ENCODE measurements at regions not wholly inside any gene's neighbourhood (a gene's known extent, or its start where the extent isn't known, plus 50 kb on each side); places are given as distances from the start of the nearest gene placed in this dataset.

DNA sequence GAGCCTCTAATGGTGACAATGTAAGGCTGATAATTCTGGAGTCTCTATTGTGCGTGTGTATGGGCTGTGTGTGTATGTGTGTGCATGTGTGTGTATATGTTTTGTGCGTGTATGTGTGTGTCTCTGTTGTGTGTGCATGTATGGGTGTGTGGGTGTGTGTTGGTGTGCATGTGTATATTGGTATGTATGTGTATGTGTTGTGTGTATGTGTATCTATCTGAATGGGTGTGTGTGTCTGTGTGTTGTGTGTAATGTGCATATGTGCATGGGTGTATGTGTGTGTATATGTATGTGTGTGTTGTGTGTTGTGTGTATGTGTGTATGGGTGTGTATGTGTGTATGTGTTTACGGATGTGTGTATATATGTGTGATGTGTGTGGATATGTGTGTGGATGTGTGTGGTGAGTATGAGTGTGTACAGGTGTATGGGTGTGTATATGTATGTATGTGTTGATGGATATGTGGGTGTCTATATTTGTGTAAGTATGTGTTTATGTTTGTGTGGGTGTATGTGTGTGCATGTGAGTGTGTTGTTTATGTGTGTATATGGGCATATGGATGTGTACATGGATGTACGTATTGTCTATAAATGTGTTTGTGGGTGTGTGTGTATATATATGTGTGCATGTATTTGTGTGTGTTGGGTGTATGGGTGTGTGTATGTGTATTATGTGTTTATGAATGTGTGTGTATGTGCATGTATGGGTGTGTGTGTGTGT lies 366.7 kb downstream of the UQCRFS1 start:
- Histone ChIP-seq H3K9me3 (ENCODE audit: low read depth, low read length) (no peaks in the 10 kb centered on the region), H3K4me1 (ENCODE audit: insufficient read depth, low read length) (no peaks in the 10 kb centered on the region), H3K27me3 (ENCODE audit: insufficient read depth, low read length) (no peaks in the 10 kb centered on the region), H3K4me3 (ENCODE audit: low read length) (no peak overlapping the region)

GRCh38 chr19:28843761-28844492 lies 369.0 kb downstream of the UQCRFS1 start:
- Histone ChIP-seq H3K27me3 (ENCODE audit: insufficient read depth, low read length) (no peaks in the 10 kb centered on the region), H3K4me3 (ENCODE audit: low read length) (no peak overlapping the region), H3K9me3 (ENCODE audit: low read depth, low read length) (no peaks in the 10 kb centered on the region), H3K4me1 (ENCODE audit: insufficient read depth, low read length) (no peaks in the 10 kb centered on the region)

DNA sequence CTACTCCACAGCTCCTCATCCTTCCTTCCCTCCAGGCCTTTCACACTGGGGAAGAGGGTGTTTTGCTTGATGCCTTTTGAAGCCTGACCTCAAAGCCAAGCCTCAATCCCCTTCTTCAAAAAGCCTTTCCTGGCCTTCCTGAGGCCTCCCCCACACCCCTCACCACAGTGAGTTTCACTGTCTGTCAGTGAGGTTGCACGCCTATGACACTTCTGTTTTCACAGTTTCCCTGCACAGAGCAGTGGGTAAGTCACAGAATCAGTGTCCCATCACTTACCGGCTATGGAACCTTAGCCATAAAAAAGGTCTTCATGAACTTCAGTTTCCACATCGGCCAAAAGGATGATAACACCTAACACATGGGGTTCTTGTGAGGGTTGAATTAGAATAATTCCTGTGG lies 371.4 kb downstream of the UQCRFS1 start:
- Histone ChIP-seq H3K27me3 (ENCODE audit: insufficient read depth, low read length) (no peaks in the 10 kb centered on the region), H3K9me3 (ENCODE audit: low read depth, low read length) (no peaks in the 10 kb centered on the region), H3K4me1 (ENCODE audit: insufficient read depth, low read length) (no peaks in the 10 kb centered on the region), H3K4me3 (ENCODE audit: low read length) (no peak overlapping the region)

GRCh38 chr19:28840891-28841290 lies 372.1 kb downstream of the UQCRFS1 start:
- H3K4me3 ChIP-seq (ENCODE audit: low read length): no peak overlapping the region
- H3K27me3 ChIP-seq (ENCODE audit: insufficient read depth, low read length): no peaks in the 10 kb centered on the region
- no peaks in the 10 kb centered on the region for H3K4me1 ChIP-seq (ENCODE audit: insufficient read depth, low read length)

DNA sequence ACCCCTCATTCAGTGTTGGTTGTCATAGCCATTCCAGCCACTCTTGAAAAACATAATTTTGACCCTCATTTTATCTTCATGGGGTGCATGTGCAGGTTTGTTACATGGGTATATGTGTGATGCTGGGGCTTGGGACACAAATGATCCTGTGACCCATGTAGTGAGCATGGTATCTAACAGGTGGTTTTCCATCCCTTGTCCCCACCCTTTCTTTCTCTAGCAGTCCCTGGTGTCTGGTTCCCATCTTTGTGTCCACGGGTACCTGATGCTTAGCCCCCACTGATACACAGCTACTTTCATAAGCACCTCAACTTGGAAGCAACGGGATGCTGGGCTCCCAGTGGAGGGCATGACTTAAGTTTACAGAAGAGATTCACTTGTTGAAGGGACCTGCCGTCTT lies 373.5 kb downstream of the UQCRFS1 start:
- H3K4me3 ChIP-seq (ENCODE audit: low read length): no peak overlapping the region
- no peaks in the 10 kb centered on the region for H3K9me3 ChIP-seq (ENCODE audit: low read depth, low read length)
- no peaks in the 10 kb centered on the region for H3K4me1 ChIP-seq (ENCODE audit: insufficient read depth, low read length)
- no peaks in the 10 kb centered on the region for H3K27me3 ChIP-seq (ENCODE audit: insufficient read depth, low read length)

More at GRCh38 chr19:28840891-28841290, 372.1 kb downstream of the UQCRFS1 start:
- no peaks in the 10 kb centered on the region for H3K9me3 ChIP-seq (ENCODE audit: low read depth, low read length)

DNA sequence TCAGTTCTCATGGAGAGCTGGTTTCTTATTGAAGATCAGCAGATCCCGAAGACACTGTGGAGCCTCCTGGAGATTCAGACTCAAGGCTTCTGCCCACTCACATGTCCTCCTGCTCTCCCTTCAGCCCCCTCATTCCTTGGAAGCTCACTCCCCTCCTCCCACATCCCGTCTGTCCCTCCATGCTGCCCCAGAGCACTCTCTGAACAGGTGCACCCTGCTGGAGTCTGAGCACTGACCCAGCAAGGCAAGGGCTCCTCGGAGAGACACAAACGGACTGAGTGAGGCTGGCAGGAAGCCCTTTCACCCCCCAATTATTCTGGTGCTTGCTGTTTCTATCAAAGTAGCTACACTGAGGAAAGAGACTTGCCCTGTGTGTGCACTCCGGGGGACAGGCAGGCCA lies 374.0 kb downstream of the UQCRFS1 start:
- Histone ChIP-seq H3K4me3 (ENCODE audit: low read length) (no peak overlapping the region), H3K27me3 (ENCODE audit: insufficient read depth, low read length) (no peaks in the 10 kb centered on the region), H3K4me1 (ENCODE audit: insufficient read depth, low read length) (no peaks in the 10 kb centered on the region), H3K9me3 (ENCODE audit: low read depth, low read length) (no peaks in the 10 kb centered on the region)

DNA sequence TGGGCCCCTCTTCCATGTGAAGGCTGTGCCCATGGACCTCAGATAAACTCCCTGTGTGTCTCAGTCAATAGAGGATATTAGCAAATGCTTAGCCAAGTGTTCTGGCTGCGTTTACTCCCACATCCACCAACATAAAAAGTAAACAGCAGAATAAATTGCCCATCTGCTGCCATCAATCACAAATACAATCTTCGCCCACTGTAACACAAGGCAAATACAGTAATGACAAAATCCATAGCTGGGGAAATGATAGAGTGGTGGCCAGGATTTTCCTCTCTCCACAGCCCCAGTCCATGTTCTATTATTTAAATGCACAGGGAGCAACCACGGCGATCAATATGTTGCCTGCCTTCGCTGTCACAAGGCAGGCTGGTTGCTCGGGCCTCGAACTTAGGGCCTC lies 376.5 kb downstream of the UQCRFS1 start:
- H3K9me3 ChIP-seq (ENCODE audit: low read depth, low read length): no peaks in the 10 kb centered on the region

GRCh38 chr19:28834996-28835395 lies 378.0 kb downstream of the UQCRFS1 start:
- Histone ChIP-seq H3K4me3 (ENCODE audit: low read length) (no peak overlapping the region), H3K27me3 (ENCODE audit: insufficient read depth, low read length) (no peaks in the 10 kb centered on the region), H3K9me3 (ENCODE audit: low read depth, low read length) (no peaks in the 10 kb centered on the region)

More for the DNA sequence above, 376.5 kb downstream of the UQCRFS1 start:
- no peaks in the 10 kb centered on the region for H3K4me1 ChIP-seq (ENCODE audit: insufficient read depth, low read length)
- H3K27me3 ChIP-seq (ENCODE audit: insufficient read depth, low read length): no peaks in the 10 kb centered on the region
- no peak overlapping the region for H3K4me3 ChIP-seq (ENCODE audit: low read length)

GRCh38 chr19:28831462-28831861 lies 381.5 kb downstream of the UQCRFS1 start:
- Histone ChIP-seq H3K4me1 (ENCODE audit: insufficient read depth, low read length) (no peaks in the 10 kb centered on the region), H3K27me3 (ENCODE audit: insufficient read depth, low read length) (no peaks in the 10 kb centered on the region), H3K4me3 (ENCODE audit: low read length) (no peak overlapping the region)

More at GRCh38 chr19:28834996-28835395, 378.0 kb downstream of the UQCRFS1 start:
- H3K4me1 ChIP-seq (ENCODE audit: insufficient read depth, low read length): no peaks in the 10 kb centered on the region

DNA sequence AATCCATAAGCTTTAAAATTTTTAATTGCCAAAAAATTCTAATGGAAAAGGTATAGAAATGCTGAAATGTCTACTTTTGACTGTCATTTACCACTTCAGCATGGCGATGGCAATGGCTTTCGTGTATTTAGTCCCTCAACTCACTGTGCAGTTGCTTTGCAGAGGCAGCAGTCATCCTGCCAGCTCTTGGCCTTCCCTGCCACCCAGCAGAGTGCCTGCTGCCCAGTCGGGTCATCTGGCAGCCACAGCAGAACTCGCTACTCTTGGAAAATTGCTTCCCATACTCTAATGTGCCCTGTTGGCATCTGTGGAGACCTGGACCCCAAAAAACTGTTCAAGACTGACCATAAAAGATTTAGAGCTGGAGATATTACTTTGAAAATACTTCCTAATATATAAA lies 383.2 kb downstream of the UQCRFS1 start:
- Histone ChIP-seq H3K27me3 (ENCODE audit: insufficient read depth, low read length) (no peaks in the 10 kb centered on the region), H3K4me1 (ENCODE audit: insufficient read depth, low read length) (no peaks in the 10 kb centered on the region), H3K9me3 (ENCODE audit: low read depth, low read length) (no peaks in the 10 kb centered on the region)

More at GRCh38 chr19:28831462-28831861, 381.5 kb downstream of the UQCRFS1 start:
- no peaks in the 10 kb centered on the region for H3K9me3 ChIP-seq (ENCODE audit: low read depth, low read length)

GRCh38 chr19:28829359-28829758 lies 383.6 kb downstream of the UQCRFS1 start:
- no peaks in the 10 kb centered on the region for H3K9me3 ChIP-seq (ENCODE audit: low read depth, low read length)
- H3K4me1 ChIP-seq (ENCODE audit: insufficient read depth, low read length): no peaks in the 10 kb centered on the region
- no peaks in the 10 kb centered on the region for H3K27me3 ChIP-seq (ENCODE audit: insufficient read depth, low read length)
- no peak overlapping the region for H3K4me3 ChIP-seq (ENCODE audit: low read length)

More for the DNA sequence above, 383.2 kb downstream of the UQCRFS1 start:
- no peak overlapping the region for H3K4me3 ChIP-seq (ENCODE audit: low read length)

DNA sequence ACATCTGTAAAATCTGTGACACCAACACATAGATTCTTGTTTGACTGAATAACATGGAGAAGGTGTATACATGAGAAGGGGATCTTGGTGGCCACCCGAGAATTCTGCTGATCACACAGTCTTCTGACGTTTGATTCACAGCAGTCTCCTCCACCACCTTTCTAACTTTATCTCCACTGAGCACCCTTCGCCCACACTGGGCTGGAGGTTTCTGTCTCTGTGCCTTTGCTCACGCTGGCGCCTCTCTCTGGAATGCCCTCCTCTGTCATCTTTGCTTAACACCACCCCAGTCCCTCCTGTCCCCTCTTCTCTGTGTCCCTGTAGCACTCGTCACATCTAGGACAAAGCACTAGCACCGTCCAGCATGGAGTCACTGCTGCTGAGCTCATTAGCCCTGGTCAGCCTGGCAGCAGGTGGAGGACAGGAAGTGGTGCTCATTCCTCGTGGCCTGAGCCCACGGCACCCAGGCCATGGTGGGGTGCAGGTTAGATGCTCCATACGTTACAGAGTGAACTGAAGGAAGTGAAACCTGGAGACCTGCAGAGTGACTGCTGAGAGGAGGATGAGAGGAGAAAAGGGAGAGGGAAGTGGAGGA lies 384.6 kb downstream of the UQCRFS1 start:
- Histone ChIP-seq H3K4me3 (ENCODE audit: low read length) (no peak overlapping the region), H3K9me3 (ENCODE audit: low read depth, low read length) (no peaks in the 10 kb centered on the region), H3K4me1 (ENCODE audit: insufficient read depth, low read length) (no peaks in the 10 kb centered on the region), H3K27me3 (ENCODE audit: insufficient read depth, low read length) (no peaks in the 10 kb centered on the region)

GRCh38 chr19:28827382-28827781 lies 385.6 kb downstream of the UQCRFS1 start:
- no peak overlapping the region for H3K4me3 ChIP-seq (ENCODE audit: low read length)
- H3K27me3 ChIP-seq (ENCODE audit: insufficient read depth, low read length): no peaks in the 10 kb centered on the region
- no peaks in the 10 kb centered on the region for H3K9me3 ChIP-seq (ENCODE audit: low read depth, low read length)
- no peaks in the 10 kb centered on the region for H3K4me1 ChIP-seq (ENCODE audit: insufficient read depth, low read length)

- H3K27me3 ChIP-seq (ENCODE audit: insufficient read depth, low read length): no peaks in the 10 kb centered on the region
- no peaks in the 10 kb centered on the region for H3K9me3 ChIP-seq (ENCODE audit: low read depth, low read length)
- H3K4me3 ChIP-seq (ENCODE audit: low read length): no peak overlapping the region
- no peaks in the 10 kb centered on the region for H3K4me1 ChIP-seq (ENCODE audit: insufficient read depth, low read length)
Measured at GRCh38 chr19:28823338-28823961, 389.5 kb downstream of the UQCRFS1 start.

- no peaks in the 10 kb centered on the region for H3K27me3 ChIP-seq (ENCODE audit: insufficient read depth, low read length)
- no peaks in the 10 kb centered on the region for H3K4me1 ChIP-seq (ENCODE audit: insufficient read depth, low read length)
- no peaks in the 10 kb centered on the region for H3K9me3 ChIP-seq (ENCODE audit: low read depth, low read length)
- no peak overlapping the region for H3K4me3 ChIP-seq (ENCODE audit: low read length)
Measured at GRCh38 chr19:28820289-28820688, 392.7 kb downstream of the UQCRFS1 start.

Measured in mononuclear cell (primary cell).